ENCODE measurements at regions not wholly inside any gene's neighbourhood (a gene's known extent, or its start where the extent isn't known, plus 50 kb on each side); places are given as distances from the start of the nearest gene placed in this dataset.

DNA sequence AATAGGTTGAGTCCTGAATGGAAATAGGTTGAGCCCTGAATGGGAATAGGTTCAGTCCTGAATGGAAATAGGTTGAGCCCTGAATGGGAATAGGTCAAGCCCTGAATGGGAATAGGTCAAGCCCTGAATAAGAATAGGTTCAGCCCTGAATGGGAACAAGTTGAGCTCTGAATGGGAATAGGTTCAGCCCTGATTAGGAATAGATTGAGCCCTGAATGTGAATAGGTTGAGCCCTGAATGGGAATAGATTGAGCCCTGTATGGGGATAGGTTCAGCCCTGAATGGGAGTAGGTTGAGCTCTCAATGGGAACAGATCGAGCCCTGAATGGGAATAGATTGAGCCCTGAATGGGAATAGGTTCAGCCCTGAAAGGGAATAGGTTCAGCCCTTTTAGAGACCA lies 590.8 kb upstream of the ADAMTS16 start (continued):
- TF ChIP-seq, protein P1, sequence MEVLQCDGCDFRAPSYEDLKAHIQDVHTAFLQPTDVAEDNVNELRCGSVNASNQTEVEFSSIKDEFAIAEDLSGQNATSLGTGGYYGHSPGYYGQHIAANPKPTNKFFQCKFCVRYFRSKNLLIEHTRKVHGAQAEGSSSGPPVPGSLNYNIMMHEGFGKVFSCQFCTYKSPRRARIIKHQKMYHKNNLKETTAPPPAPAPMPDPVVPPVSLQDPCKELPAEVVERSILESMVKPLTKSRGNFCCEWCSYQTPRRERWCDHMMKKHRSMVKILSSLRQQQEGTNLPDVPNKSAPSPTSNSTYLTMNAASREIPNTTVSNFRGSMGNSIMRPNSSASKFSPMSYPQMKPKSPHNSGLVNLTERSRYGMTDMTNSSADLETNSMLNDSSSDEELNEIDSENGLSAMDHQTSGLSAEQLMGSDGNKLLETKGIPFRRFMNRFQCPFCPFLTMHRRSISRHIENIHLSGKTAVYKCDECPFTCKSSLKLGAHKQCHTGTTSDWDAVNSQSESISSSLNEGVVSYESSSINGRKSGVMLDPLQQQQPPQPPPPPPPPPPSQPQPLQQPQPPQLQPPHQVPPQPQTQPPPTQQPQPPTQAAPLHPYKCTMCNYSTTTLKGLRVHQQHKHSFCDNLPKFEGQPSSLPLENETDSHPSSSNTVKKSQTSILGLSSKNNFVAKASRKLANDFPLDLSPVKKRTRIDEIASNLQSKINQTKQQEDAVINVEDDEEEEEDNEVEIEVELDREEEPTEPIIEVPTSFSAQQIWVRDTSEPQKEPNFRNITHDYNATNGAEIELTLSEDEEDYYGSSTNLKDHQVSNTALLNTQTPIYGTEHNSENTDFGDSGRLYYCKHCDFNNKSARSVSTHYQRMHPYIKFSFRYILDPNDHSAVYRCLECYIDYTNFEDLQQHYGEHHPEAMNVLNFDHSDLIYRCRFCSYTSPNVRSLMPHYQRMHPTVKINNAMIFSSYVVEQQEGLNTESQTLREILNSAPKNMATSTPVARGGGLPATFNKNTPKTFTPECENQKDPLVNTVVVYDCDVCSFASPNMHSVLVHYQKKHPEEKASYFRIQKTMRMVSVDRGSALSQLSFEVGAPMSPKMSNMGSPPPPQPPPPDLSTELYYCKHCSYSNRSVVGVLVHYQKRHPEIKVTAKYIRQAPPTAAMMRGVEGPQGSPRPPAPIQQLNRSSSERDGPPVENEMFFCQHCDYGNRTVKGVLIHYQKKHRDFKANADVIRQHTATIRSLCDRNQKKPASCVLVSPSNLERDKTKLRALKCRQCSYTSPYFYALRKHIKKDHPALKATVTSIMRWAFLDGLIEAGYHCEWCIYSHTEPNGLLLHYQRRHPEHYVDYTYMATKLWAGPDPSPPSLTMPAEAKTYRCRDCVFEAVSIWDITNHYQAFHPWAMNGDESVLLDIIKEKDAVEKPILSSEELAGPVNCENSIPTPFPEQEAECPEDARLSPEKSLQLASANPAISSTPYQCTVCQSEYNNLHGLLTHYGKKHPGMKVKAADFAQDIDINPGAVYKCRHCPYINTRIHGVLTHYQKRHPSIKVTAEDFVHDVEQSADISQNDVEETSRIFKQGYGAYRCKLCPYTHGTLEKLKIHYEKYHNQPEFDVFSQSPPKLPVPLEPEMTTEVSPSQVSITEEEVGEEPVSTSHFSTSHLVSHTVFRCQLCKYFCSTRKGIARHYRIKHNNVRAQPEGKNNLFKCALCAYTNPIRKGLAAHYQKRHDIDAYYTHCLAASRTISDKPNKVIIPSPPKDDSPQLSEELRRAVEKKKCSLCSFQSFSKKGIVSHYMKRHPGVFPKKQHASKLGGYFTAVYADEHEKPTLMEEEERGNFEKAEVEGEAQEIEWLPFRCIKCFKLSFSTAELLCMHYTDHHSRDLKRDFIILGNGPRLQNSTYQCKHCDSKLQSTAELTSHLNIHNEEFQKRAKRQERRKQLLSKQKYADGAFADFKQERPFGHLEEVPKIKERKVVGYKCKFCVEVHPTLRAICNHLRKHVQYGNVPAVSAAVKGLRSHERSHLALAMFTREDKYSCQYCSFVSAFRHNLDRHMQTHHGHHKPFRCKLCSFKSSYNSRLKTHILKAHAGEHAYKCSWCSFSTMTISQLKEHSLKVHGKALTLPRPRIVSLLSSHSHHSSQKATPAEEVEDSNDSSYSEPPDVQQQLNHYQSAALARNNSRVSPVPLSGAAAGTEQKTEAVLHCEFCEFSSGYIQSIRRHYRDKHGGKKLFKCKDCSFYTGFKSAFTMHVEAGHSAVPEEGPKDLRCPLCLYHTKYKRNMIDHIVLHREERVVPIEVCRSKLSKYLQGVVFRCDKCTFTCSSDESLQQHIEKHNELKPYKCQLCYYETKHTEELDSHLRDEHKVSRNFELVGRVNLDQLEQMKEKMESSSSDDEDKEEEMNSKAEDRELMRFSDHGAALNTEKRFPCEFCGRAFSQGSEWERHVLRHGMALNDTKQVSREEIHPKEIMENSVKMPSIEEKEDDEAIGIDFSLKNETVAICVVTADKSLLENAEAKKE (CRISPR knock-in tag; IDR thresholded peaks at IDR 0.05), result no peak
- no peak for TF ChIP-seq ZNF331 (CRISPR knock-in tag; IDR thresholded peaks at IDR 0.05; ENCODE audit: low read depth)
- no peak for TF ChIP-seq STAT1 (IDR thresholded peaks at IDR 0.05; ENCODE audit: unreplicated experiment)
- no peak for TF ChIP-seq NANOG (IDR thresholded peaks at IDR 0.05; ENCODE audit: borderline replicate concordance)
- TF ChIP-seq JUNB (IDR thresholded peaks at IDR 0.05; ENCODE audit: unreplicated experiment), result no peak
- no peak for TF ChIP-seq CREB1 (CRISPR knock-in tag; IDR thresholded peaks at IDR 0.05; ENCODE audit: low read depth)
- TF ChIP-seq ZNF114 (CRISPR knock-in tag; IDR thresholded peaks at IDR 0.05), result no peak
- TF ChIP-seq, protein P2, sequence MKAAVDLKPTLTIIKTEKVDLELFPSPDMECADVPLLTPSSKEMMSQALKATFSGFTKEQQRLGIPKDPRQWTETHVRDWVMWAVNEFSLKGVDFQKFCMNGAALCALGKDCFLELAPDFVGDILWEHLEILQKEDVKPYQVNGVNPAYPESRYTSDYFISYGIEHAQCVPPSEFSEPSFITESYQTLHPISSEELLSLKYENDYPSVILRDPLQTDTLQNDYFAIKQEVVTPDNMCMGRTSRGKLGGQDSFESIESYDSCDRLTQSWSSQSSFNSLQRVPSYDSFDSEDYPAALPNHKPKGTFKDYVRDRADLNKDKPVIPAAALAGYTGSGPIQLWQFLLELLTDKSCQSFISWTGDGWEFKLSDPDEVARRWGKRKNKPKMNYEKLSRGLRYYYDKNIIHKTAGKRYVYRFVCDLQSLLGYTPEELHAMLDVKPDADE (IDR thresholded peaks at IDR 0.05), result no peak
- no peak for TF ChIP-seq POLR2AphosphoS5 (IDR thresholded peaks at IDR 0.05; ENCODE audit: low read depth)
- no peak for TF ChIP-seq EZH2phosphoT487 (IDR thresholded peaks at IDR 0.05; ENCODE audit: unreplicated experiment)

- H3K36me3 ChIP-seq (ENCODE audit: insufficient read depth), result no peaks in the 10 kb centered on the region
- H3F3A ChIP-seq (replicated peaks; ENCODE audit: low read depth), result no peaks in the 10 kb centered on the region
- H3K4me1 ChIP-seq (ENCODE audit: insufficient read depth), result no peaks in the 10 kb centered on the region; the same call in 1 of the 2 replicates
- ATAC-seq, result no peak
- Mint-ChIP-seq H3K36me3 (ENCODE audit: low read depth) (peaks cover 3% of the 10 kb centered on the region; the same call in 1 of the 3 replicates), H3K4me1 (peaks cover 19% of the 10 kb centered on the region), H3K27ac (no peak overlapping the region), H3K9me3 (no peaks in the 10 kb centered on the region; the same call in 2 of the 3 replicates), H3K27me3 (ENCODE audit: insufficient read depth, low read depth, poor library complexity) (peaks cover 2% of the 10 kb centered on the region), H3K4me3 (no peak overlapping the region)
- no peaks in the 10 kb centered on the region for H4K20me1 ChIP-seq (replicated peaks; ENCODE audit: insufficient read depth)
- no peak overlapping the region for H3K27ac ChIP-seq (ENCODE audit: low read depth)
- no peak overlapping the region for H3K4me2 ChIP-seq
- peaks cover 5% of the 10 kb centered on the region for H3K9me2 ChIP-seq (ENCODE audit: insufficient read depth)
- TF ChIP-seq STAT1 (IDR thresholded peaks at IDR 0.05; ENCODE audit: unreplicated experiment) (no peak), EZH2 (IDR thresholded peaks at IDR 0.05; ENCODE audit: low read depth, unreplicated experiment) (no peak), EZH2phosphoT487 (IDR thresholded peaks at IDR 0.05; ENCODE audit: unreplicated experiment) (no peak), ZNF114 (CRISPR knock-in tag; IDR thresholded peaks at IDR 0.05) (no peak), REST (IDR thresholded peaks at IDR 0.05; ENCODE audit: unreplicated experiment) (no peak)
- H3K27me3 ChIP-seq (ENCODE audit: insufficient read depth), result no peaks in the 10 kb centered on the region
- H2AFZ ChIP-seq, result no peak overlapping the region
- no peaks in the 10 kb centered on the region for H3K79me2 ChIP-seq (replicated peaks; ENCODE audit: insufficient read depth)
- H3K4me3 ChIP-seq, result no peak overlapping the region
- no peak for DNase-seq (ENCODE audit: low spot score)
These were observed 589.1 kb upstream of the ADAMTS16 start for GRCh38 chr5:4551034-4551433.

All from GM23338 (cell line).